ENCODE measurements at regions not wholly inside any gene's neighbourhood (a gene's known extent, or its start where the extent isn't known, plus 50 kb on each side); places are given as distances from the start of the nearest gene placed in this dataset.

GRCh38 chr2:101558740-101559525 is 84.0 kb upstream of the RFX8 start:
- TF ChIP-seq ZFP30 (CRISPR knock-in tag; IDR thresholded peaks at IDR 0.05) (no peak), RARB (CRISPR knock-in tag; IDR thresholded peaks at IDR 0.05) (no peak), TOX (CRISPR knock-in tag; IDR thresholded peaks at IDR 0.05; ENCODE audit: borderline replicate concordance) (no peak), BACH2 (CRISPR knock-in tag; IDR thresholded peaks at IDR 0.05; ENCODE audit: borderline replicate concordance) (no peak), CSRNP3 (CRISPR knock-in tag; IDR thresholded peaks at IDR 0.05) (no peak), PPARA (CRISPR knock-in tag; IDR thresholded peaks at IDR 0.05; ENCODE audit: borderline replicate concordance) (no peak)
